ENCODE measurements at regions not wholly inside any gene's neighbourhood (a gene's known extent, or its start where the extent isn't known, plus 50 kb on each side); places are given as distances from the start of the nearest gene placed in this dataset.
A peak's percentile ranks its signal among the peaks of the same experiment; 100 is the strongest.

GRCh38 chr18:77815666-77816338 lies 566.2 kb downstream of the GALR1 start:
- H3K4me2 ChIP-seq (ENCODE audit: low read length) = peak overlapping the region; percentile 24; the same call in 1 of the 2 replicates
- peaks cover 12% of the 10 kb centered on the region for H3K4me1 ChIP-seq (ENCODE audit: control insufficient read depth, low read length)
- H3K27me3 ChIP-seq (ENCODE audit: control insufficient read depth, low read length) = no peaks in the 10 kb centered on the region
- no peaks in the 10 kb centered on the region for H3F3A ChIP-seq (ENCODE audit: control insufficient read depth, insufficient read depth)
- H3K9me3 ChIP-seq (ENCODE audit: control insufficient read depth, insufficient read depth, low read length) = peaks cover 15% of the 10 kb centered on the region; the same call in 1 of the 2 replicates
- H3K36me3 ChIP-seq (ENCODE audit: control insufficient read depth, low read length) = no peaks in the 10 kb centered on the region
- H4K20me1 ChIP-seq (ENCODE audit: control insufficient read depth, insufficient read depth, low read depth, low read length) = no peaks in the 10 kb centered on the region
- TF ChIP-seq CTCF (IDR thresholded peaks at IDR 0.05; ENCODE audit: low read depth, low read length, poor library complexity, severe bottlenecking) (no peak), EZH2phosphoT487 (IDR thresholded peaks at IDR 0.05; ENCODE audit: borderline replicate concordance, low read length) (no peak)
- H3K79me2 ChIP-seq (ENCODE audit: control insufficient read depth, low read length) = no peaks in the 10 kb centered on the region
- no peak overlapping the region for H3K27ac ChIP-seq (ENCODE audit: low read depth, low read length)
- H3K9me2 ChIP-seq (replicated peaks; ENCODE audit: control insufficient read depth, low read length) = no peaks in the 10 kb centered on the region
- H3K4me3 ChIP-seq (ENCODE audit: low read length) = no peak overlapping the region

GRCh38 chr18:77818328-77818727 lies 568.7 kb downstream of the GALR1 start:
- no peaks in the 10 kb centered on the region for H3F3A ChIP-seq (ENCODE audit: control insufficient read depth, insufficient read depth)
- H4K20me1 ChIP-seq (ENCODE audit: control insufficient read depth, insufficient read depth, low read depth, low read length) = no peaks in the 10 kb centered on the region
- no peaks in the 10 kb centered on the region for H3K27me3 ChIP-seq (ENCODE audit: control insufficient read depth, low read length)
- H3K36me3 ChIP-seq (ENCODE audit: control insufficient read depth, low read length) = no peaks in the 10 kb centered on the region
- H3K4me1 ChIP-seq (ENCODE audit: control insufficient read depth, low read length) = peaks cover 12% of the 10 kb centered on the region
- H3K9me3 ChIP-seq (ENCODE audit: control insufficient read depth, insufficient read depth, low read length) = peaks cover 15% of the 10 kb centered on the region; the same call in 1 of the 2 replicates
- no peaks in the 10 kb centered on the region for H3K9me2 ChIP-seq (replicated peaks; ENCODE audit: control insufficient read depth, low read length)
- no peaks in the 10 kb centered on the region for H3K79me2 ChIP-seq (ENCODE audit: control insufficient read depth, low read length)
- H3K4me3 ChIP-seq (ENCODE audit: low read length) = no peak overlapping the region
- no peak for TF ChIP-seq EZH2phosphoT487 (IDR thresholded peaks at IDR 0.05; ENCODE audit: borderline replicate concordance, low read length)
- TF ChIP-seq CTCF (IDR thresholded peaks at IDR 0.05; ENCODE audit: low read depth, low read length, poor library complexity, severe bottlenecking) = no peak
- H3K27ac ChIP-seq (ENCODE audit: low read depth, low read length) = no peak overlapping the region
- no peak overlapping the region for H3K4me2 ChIP-seq (ENCODE audit: low read length)

- no peaks in the 10 kb centered on the region for H3K36me3 ChIP-seq (ENCODE audit: control insufficient read depth, low read length)
- H3F3A ChIP-seq (ENCODE audit: control insufficient read depth, insufficient read depth) = no peaks in the 10 kb centered on the region
- peaks cover 8% of the 10 kb centered on the region for H3K4me1 ChIP-seq (ENCODE audit: control insufficient read depth, low read length)
- H3K4me3 ChIP-seq (ENCODE audit: low read length) = no peak overlapping the region
- H3K9me2 ChIP-seq (replicated peaks; ENCODE audit: control insufficient read depth, low read length) = no peaks in the 10 kb centered on the region
- no peak for TF ChIP-seq EZH2phosphoT487 (IDR thresholded peaks at IDR 0.05; ENCODE audit: borderline replicate concordance, low read length)
- no peaks in the 10 kb centered on the region for H3K79me2 ChIP-seq (ENCODE audit: control insufficient read depth, low read length)
- H3K4me2 ChIP-seq (ENCODE audit: low read length) = no peak overlapping the region
- no peaks in the 10 kb centered on the region for H3K27me3 ChIP-seq (ENCODE audit: control insufficient read depth, low read length)
- no peak overlapping the region for H3K27ac ChIP-seq (ENCODE audit: low read depth, low read length)
- H3K9me3 ChIP-seq (ENCODE audit: control insufficient read depth, insufficient read depth, low read length) = peaks cover 15% of the 10 kb centered on the region; the same call in 1 of the 2 replicates
- no peaks in the 10 kb centered on the region for H4K20me1 ChIP-seq (ENCODE audit: control insufficient read depth, insufficient read depth, low read depth, low read length)
Observed at GRCh38 chr18:77820472-77820871, 570.8 kb downstream of the GALR1 start.

- Histone ChIP-seq H3K4me1 (ENCODE audit: control insufficient read depth, low read length) (no peaks in the 10 kb centered on the region), H3F3A (ENCODE audit: control insufficient read depth, insufficient read depth) (no peaks in the 10 kb centered on the region), H3K4me2 (ENCODE audit: low read length) (no peak overlapping the region), H3K27ac (ENCODE audit: low read depth, low read length) (no peak overlapping the region), H3K79me2 (ENCODE audit: control insufficient read depth, low read length) (no peaks in the 10 kb centered on the region), H4K20me1 (ENCODE audit: control insufficient read depth, insufficient read depth, low read depth, low read length) (no peaks in the 10 kb centered on the region), H3K9me2 (replicated peaks; ENCODE audit: control insufficient read depth, low read length) (no peaks in the 10 kb centered on the region), H3K36me3 (ENCODE audit: control insufficient read depth, low read length) (no peaks in the 10 kb centered on the region), H3K9me3 (ENCODE audit: control insufficient read depth, insufficient read depth, low read length) (peaks cover 9% of the 10 kb centered on the region; the same call in 1 of the 2 replicates), H3K27me3 (ENCODE audit: control insufficient read depth, low read length) (no peaks in the 10 kb centered on the region), H3K4me3 (ENCODE audit: low read length) (no peak overlapping the region)
- TF ChIP-seq CTCF (IDR thresholded peaks at IDR 0.05; ENCODE audit: low read depth, low read length, poor library complexity, severe bottlenecking) (no peak), EZH2phosphoT487 (IDR thresholded peaks at IDR 0.05; ENCODE audit: borderline replicate concordance, low read length) (no peak)
Observed at GRCh38 chr18:77821892-77822291, 572.2 kb downstream of the GALR1 start.
